Right lobe of liver (tissue), 6 donors: ENCODE measurements at regions not wholly inside any gene's neighbourhood (a gene's known extent, or its start where the extent isn't known, plus 50 kb on each side); places are given as distances from the start of the nearest gene placed in this dataset.

Source experiments
- ATAC-seq, 4 donors: fragments of 200-7000 bp; cut with Tn5 transposase; one replicate each; pipeline ENCODE4 v1.9.1; 2020; ENCODE audit warnings: mild to moderate bottlenecking in 4 of 4, moderate library complexity in 4 of 4
- DNase-seq, 3 donors: peaks; one replicate each; pipeline ENCODE4 v3.0.0-alpha.2; 2020
- H3K27ac ChIP-seq, 3 donors: fragments of 200-600 bp; one replicate each; pipeline ENCODE4 v1.8.0; 2022
- H3K27me3 ChIP-seq, 2 donors: fragments of 200-600 bp; one replicate each; pipeline ENCODE4 v1.8.0; 2022
- H3K36me3 ChIP-seq, 4 donors: fragments of 200-600 bp; sonication (generic) in 1 of 4; one replicate each; pipeline versions ENCODE4 v1.5.1 to v1.8.0; 2017 to 2022; ENCODE audit warnings: control low read depth in 1 of 4
- H3K4me1 ChIP-seq, 4 donors: fragments of 200-600 bp; sonication (generic) in 1 of 4; one replicate each; pipeline versions ENCODE4 v1.5.1 to v1.8.0; 2017 to 2022; ENCODE audit warnings: control low read depth in 1 of 4
- H3K4me3 ChIP-seq, 3 donors: fragments of 200-600 bp; one replicate each; pipeline ENCODE4 v1.8.0; 2022
- H3K9me3 ChIP-seq, 4 donors: fragments of 200-600 bp; sonication (generic) in 1 of 4; one replicate each; pipeline versions ENCODE4 v1.5.1 to v1.8.0; 2017 to 2022; ENCODE audit warnings: control low read depth in 1 of 4
- CTCF ChIP-seq, 4 donors: fragments of 200-600 bp in 3 of 4; fragments of 450-650 bp in 1 of 4; IDR thresholded peaks; one replicate each; pipeline versions ENCODE4 v1.5.1 to v1.8.0; 2016 to 2022; ENCODE audit warnings: antibody characterized with exemption in 4 of 4, mild to moderate bottlenecking in 2 of 4
- POLR2A ChIP-seq: fragments of 450-650 bp; IDR thresholded peaks from one replicate; pipeline ENCODE4 v1.6.1; 2017; ENCODE audit warnings: antibody characterized with exemption, mild to moderate bottlenecking
- WGBS: methylation state at CpG from one replicate; pipeline ENCODE4 v1.1.6; 2018; ENCODE audit warnings: low coverage, low lambda C conversion rate; ENCODE audit not compliant: insufficient coverage; ENCODE audit errors: missing lambda C conversion rate; 5-methylcytosine and 5-hydroxymethylcytosine counted together
- intact Hi-C, 2 donors: fragments of 100-400 bp; cut with DNase I; formaldehyde crosslinking; loops; one replicate each; pipeline versions ENCODE4 v1.11.2 to v1.14.1; 2022
- donor health status: DM: no; HTN: yes; CAD: no.
- donor health status: DM: no; HTN: no; CAD: no.
- donor health status: DM: no; HTN: no; CAD: no.
- donor health status: DM: no; HTN: yes; CAD: no.
- donor health status: DM: no; HTN: yes; CAD: no.

- Histone ChIP-seq H3K36me3 (no peaks in the 10 kb centered on the region), H3K9me3 (no peaks in the 10 kb centered on the region), H3K27me3 (no peaks in the 10 kb centered on the region), H3K27ac (peak overlapping the region; percentile 78 to 85 (median 81)), H3K4me1 (peaks cover 0 to 48% (median 18%) of the 10 kb centered on the region in 4 donors), H3K4me3 (no peak overlapping the region)
- WGBS, result 24% methylated on average over 6 of the region's 7 CpGs
- ATAC-seq (peak; percentile 69 to 77 (median 74)), DNase-seq (peak; percentile 59 to 82 (median 78))
- TF ChIP-seq CTCF (IDR thresholded peaks at IDR 0.05), result no peak
- peak; percentile 32 for TF ChIP-seq POLR2A
- intact Hi-C loops, result no loop called here
Observed at GRCh38 chr9:113708821-113709713, 167.0 kb upstream of the ZNF618 start.

- no peak for TF ChIP-seq POLR2A
- intact Hi-C loops, result no loop called here
Observed at GRCh38 chr9:113709721-113710120, 166.4 kb upstream of the ZNF618 start.

GRCh38 chr9:113711251-113711650, 164.9 kb upstream of the ZNF618 start:
- Histone ChIP-seq H3K27ac (no peak overlapping the region), H3K27me3 (no peaks in the 10 kb centered on the region), H3K9me3 (no peaks in the 10 kb centered on the region), H3K4me3 (no peak overlapping the region), H3K36me3 (no peaks in the 10 kb centered on the region), H3K4me1 (peaks cover 0 to 32% (median 11%) of the 10 kb centered on the region in 4 donors)
- ATAC-seq (no peak), DNase-seq (no peak)
- no CpG with 5 or more reads among the region's 1 CpG for WGBS
- TF ChIP-seq CTCF (IDR thresholded peaks at IDR 0.05) (no peak), POLR2A (no peak)
- intact Hi-C loops, result no loop called here

More at GRCh38 chr9:113709721-113710120, 166.4 kb upstream of the ZNF618 start:
- no peaks in the 10 kb centered on the region for H3K27me3 ChIP-seq
- ATAC-seq (no peak), DNase-seq (no peak)
- peak overlapping the region; percentile 78 to 85 (median 81) for H3K27ac ChIP-seq
- H3K4me3 ChIP-seq, result no peak overlapping the region
- H3K36me3 ChIP-seq, result no peaks in the 10 kb centered on the region
- no peaks in the 10 kb centered on the region for H3K9me3 ChIP-seq
- 55% methylated on average over 4 of the region's 6 CpGs for WGBS
- H3K4me1 ChIP-seq, result peaks cover 0 to 48% (median 18%) of the 10 kb centered on the region in 4 donors

GRCh38 chr9:113712053-113712452, 164.1 kb upstream of the ZNF618 start:
- TF ChIP-seq CTCF (IDR thresholded peaks at IDR 0.05) (no peak), POLR2A (no peak)
- no peak for DNase-seq
- Histone ChIP-seq H3K36me3 (no peaks in the 10 kb centered on the region), H3K27me3 (no peaks in the 10 kb centered on the region), H3K4me1 (peaks cover 0 to 24% (median 7%) of the 10 kb centered on the region in 4 donors), H3K4me3 (no peak overlapping the region), H3K9me3 (no peaks in the 10 kb centered on the region), H3K27ac (no peak overlapping the region)
- intact Hi-C loops, result no loop called here
- peak in 2 of 4 donors; percentile 43 to 70 for ATAC-seq
- WGBS, result 11% methylated on average over 2 of the region's 2 CpGs

- Histone ChIP-seq H3K4me3 (no peak overlapping the region), H3K27ac (no peak overlapping the region), H3K36me3 (no peaks in the 10 kb centered on the region), H3K27me3 (no peaks in the 10 kb centered on the region), H3K4me1 (no peaks in the 10 kb centered on the region), H3K9me3 (no peaks in the 10 kb centered on the region)
- no peak for DNase-seq
- intact Hi-C loops, result no loop called here
- TF ChIP-seq CTCF (IDR thresholded peaks at IDR 0.05) (no peak), POLR2A (no peak)
- ATAC-seq, result no peak
- no CpG with 5 or more reads among the region's 5 CpGs for WGBS
Observed at GRCh38 chr9:113715086-113715485, 161.0 kb upstream of the ZNF618 start.
